ENCODE measurements at regions not wholly inside any gene's neighbourhood (a gene's known extent, or its start where the extent isn't known, plus 50 kb on each side); places are given as distances from the start of the nearest gene placed in this dataset.
"Not testable (repeated sequence)": the region's sequence is repeated elsewhere in the genome, so short reads cannot be mapped to it uniquely, and the experiment has no call there.

DNA sequence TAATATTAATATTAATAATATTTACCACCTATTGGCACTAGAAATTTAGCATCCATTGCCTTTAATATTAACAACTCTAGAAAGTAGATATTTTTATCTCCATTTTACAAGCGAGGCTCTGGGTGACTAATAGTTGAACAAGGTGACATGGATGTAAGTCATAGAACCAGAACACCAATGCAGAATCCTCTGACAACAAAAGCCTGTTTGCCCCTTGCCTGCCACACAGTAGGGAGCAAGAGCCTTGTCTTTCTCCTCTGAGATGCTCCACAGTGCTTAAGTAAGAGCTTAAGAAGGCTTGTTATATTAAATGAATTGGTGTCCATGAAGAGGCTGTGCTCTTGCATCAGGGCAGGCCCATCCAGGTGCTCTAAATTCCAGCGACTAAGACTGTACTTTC, 51.2 kb upstream of the LBX1 start:
- DNase-seq (ENCODE audit: low spot score) = no peak
- TF ChIP-seq, protein P1, sequence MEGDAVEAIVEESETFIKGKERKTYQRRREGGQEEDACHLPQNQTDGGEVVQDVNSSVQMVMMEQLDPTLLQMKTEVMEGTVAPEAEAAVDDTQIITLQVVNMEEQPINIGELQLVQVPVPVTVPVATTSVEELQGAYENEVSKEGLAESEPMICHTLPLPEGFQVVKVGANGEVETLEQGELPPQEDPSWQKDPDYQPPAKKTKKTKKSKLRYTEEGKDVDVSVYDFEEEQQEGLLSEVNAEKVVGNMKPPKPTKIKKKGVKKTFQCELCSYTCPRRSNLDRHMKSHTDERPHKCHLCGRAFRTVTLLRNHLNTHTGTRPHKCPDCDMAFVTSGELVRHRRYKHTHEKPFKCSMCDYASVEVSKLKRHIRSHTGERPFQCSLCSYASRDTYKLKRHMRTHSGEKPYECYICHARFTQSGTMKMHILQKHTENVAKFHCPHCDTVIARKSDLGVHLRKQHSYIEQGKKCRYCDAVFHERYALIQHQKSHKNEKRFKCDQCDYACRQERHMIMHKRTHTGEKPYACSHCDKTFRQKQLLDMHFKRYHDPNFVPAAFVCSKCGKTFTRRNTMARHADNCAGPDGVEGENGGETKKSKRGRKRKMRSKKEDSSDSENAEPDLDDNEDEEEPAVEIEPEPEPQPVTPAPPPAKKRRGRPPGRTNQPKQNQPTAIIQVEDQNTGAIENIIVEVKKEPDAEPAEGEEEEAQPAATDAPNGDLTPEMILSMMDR (IDR thresholded peaks at IDR 0.05; ENCODE audit: extremely low read depth, missing control alignments) = no peak

DNA sequence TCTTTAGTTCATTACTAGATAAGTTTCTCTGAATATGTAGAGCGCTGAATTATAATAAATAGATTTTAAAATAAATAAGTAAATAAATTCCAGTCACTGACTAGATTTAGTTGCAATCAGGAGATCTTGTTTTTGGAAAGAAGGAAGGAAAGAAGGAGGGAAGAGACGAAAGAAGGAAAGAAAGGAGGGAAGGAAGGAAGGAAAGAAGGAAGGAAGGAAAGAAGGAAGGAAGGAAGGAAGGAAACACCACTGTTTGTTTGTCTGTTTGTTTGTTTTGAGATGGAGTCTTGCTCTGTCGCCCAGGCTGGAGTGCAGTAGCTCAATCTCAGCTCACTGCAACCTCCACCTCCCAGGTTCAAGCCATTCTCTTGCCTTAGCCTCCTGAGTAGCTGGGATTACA, 51.7 kb upstream of the LBX1 start:
- DNase-seq (ENCODE audit: low spot score) = not testable (repeated sequence)

DNA sequence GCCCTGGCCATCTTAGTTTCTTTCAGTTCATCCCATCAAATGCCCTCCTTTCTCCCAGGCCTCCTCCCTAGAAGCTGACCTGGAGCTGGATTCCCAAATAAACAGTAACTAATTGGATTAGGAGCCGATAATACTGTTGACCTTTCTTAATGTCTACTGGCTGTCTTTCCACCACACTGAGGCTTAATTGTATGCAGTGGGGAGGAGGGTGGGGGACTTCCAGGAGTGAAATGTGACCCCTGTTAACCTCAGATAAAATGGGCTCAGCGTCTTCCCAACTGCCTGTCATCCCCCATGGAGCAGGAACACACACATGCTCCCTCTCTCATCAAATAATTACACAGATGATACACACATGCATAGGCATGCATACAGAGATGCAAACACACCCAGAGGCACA, 53.7 kb upstream of the LBX1 start:
- TF ChIP-seq, protein P1 (IDR thresholded peaks at IDR 0.05; ENCODE audit: extremely low read depth, missing control alignments) = no peak
- no peak for DNase-seq (ENCODE audit: low spot score)

DNA sequence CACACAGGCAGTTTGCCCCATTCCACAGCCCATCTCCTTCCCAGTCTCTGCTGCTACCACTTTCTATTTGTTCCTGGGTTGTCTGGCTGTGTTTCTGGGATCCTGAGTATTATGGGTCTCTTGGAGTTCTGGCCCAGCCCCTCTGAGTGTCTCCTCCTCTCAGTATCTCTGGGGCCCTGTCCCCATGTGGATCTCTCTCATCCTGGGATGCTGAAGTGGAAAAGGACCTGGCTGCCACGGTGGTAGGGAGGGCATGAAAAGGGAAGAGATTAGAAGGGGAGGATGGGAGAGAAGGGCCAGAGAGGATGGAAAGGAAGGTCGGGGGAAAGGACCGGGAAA, 54.5 kb upstream of the LBX1 start:
- DNase-seq (ENCODE audit: low spot score) = no peak
- TF ChIP-seq, protein P1 (IDR thresholded peaks at IDR 0.05; ENCODE audit: extremely low read depth, missing control alignments) = no peak

DNA sequence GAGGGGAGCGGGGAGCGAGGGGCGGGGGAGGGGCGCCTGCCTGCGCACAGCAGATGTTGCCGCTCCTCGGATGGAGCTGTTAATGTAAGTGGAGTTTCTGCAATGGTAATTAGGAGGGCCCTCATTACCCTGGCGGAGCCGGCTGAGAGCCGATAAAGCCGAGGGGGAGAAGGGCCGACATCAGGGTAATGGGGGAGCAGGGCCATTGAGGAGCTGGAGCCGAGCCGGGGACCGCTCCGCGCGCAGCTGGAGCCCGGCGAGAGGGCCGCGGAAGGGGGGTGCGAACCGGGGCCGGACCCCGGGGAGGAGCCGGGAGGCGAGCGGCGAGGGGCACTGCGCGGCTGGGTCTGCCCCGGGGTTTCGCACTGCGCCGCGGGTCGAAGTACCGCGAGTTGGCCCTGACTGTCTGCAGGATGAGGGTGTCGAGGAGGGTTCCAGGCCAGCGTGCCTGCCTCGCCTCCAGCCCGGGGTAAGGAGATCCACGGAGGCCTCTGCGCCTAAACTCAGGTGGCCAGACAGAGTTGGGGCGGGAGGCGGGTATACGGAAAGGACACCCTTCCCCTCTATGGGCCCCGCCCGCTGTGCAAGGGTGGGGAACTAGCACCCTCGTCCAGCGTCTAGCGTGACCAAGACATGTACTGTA, 55.0 kb upstream of the LBX1 start:
- no peak for DNase-seq (ENCODE audit: low spot score)
- TF ChIP-seq, protein P1 (IDR thresholded peaks at IDR 0.05; ENCODE audit: extremely low read depth, missing control alignments) = no peak

DNA sequence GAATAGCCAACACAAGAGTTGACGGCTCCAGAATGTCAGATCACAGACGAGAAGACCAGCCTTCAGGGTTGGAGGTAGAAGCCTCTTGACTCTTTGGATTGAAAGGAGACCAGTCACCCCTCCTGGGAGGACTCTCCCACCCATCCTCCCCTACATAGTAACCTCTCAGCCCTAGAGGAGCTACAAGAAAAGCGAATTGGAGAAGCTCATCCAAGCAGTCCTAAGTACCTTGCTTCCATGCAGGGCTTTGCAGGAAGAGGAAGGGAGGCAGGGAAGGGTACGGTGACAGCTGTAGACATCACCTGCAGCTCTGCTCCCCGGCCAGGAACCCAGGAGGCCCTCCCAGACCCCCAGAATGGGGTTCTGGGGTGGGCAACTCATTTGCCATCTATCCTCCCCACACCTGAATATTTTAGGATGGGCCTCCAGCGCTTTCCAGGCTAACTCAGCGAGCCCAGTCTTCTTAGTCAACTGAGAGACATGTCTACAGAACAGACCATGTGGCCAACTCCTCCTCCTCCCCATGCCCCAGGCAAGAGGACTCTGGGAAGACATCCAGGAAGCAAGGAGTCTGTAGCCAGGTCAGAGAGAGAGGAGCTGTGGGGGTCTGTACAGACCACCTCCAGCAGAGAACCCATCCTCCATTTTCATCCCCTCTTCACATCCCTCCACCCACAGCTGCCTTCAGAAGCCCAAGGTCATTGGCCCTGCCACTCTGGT, 55.6 kb upstream of the LBX1 start:
- no peak for DNase-seq (ENCODE audit: low spot score)

DNA sequence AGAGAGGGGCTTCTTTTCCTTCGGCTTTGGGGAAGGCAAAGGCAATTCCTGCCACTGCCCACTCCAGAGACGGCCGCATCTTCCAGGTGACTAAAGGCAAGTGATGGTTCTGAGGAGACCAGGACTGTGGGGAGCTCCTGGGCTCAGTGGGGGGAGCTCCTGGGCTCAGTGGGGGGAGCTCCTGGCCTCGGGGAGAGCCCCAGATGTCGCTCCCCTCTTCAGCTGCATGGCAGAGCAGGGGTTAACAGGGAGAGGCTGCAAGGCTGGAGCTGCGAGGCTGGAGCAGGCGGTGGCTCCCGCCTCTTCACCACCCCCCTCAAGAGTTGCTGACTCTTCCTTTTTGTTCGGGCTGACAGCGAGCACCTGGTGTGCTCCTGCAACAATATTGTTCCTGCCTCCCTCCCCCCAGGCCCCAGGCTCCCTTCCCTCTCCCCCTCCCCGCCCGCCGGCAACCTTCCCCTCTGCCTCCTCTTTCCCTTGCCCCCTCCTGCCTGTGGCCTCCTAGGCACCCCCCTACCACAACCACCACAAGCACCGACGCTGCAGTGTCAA, 56.3 kb upstream of the LBX1 start:
- no peak for DNase-seq (ENCODE audit: low spot score)
- TF ChIP-seq, protein P1 (IDR thresholded peaks at IDR 0.05; ENCODE audit: extremely low read depth, missing control alignments) = no peak

More for the DNA sequence above, 55.6 kb upstream of the LBX1 start:
- TF ChIP-seq, protein P1 (IDR thresholded peaks at IDR 0.05; ENCODE audit: extremely low read depth, missing control alignments) = no peak

Measured in GM20000 (cell line).